GM18511 (cell line): ENCODE measurements at regions not wholly inside any gene's neighbourhood (a gene's known extent, or its start where the extent isn't known, plus 50 kb on each side); places are given as distances from the start of the nearest gene placed in this dataset.

Source experiments
- ATAC-seq: cut with Tn5 transposase; IDR thresholded peaks from one replicate; pipeline ENCODE4 v1.9.1; 2021; ENCODE audit warnings: mild to moderate bottlenecking, moderate library complexity; ENCODE audit not compliant: unreplicated experiment

- no peak for ATAC-seq
Measured at GRCh38 chr12:124448241-124448954, 119.0 kb downstream of the NCOR2 start.

- ATAC-seq = no peak
Measured at GRCh38 chr12:124446364-124446763, 121.0 kb downstream of the NCOR2 start.

DNA sequence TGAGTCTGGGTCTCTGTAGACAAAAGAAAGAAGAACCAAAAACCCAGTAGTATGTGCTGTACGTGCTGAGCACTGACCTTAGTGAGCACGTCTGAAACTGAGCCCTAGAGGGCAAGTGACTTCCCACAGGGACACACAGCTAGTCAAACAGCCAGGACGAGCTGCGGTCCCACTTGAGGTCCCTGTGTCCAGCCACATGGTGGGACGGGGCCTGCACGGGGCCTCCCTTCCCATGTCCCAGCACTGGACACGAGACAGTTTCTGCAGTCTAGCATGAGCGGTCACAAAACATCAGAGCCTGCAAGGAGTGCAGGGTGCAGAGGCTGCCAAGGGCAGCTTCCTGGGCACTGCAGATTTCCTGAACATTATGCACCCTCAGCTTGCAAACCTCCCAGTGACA, 121.6 kb downstream of the NCOR2 start:
- ATAC-seq = no peak

DNA sequence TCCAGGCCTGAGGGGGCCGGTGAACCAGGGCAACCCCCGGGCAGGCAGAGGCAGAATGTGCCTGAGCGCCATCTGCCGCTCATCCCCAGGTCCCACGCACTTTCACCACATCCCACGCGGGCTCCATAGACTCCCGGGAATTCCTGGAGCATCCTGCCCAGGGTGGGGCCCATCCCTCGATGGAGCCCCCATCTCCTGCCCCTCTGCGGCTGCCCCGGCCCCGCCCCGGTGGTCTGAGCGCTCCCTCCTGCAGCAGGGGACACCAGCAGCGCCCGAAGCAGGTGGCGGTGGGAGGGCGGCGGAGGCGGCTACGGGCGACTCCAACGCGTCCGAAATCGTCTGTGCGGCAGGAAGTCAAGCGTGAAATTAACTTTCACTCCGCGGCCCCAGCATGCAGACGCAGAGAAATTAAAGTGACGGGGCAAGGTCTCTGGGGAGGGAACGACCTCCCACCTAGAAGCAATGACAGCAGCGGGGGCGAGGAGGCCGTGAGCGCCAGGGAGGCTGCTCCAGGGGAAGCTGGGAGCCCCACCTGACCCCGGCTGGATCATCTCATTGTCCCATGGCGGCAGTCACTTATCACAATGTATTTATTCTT, 122.2 kb downstream of the NCOR2 start:
- no peak for ATAC-seq

DNA sequence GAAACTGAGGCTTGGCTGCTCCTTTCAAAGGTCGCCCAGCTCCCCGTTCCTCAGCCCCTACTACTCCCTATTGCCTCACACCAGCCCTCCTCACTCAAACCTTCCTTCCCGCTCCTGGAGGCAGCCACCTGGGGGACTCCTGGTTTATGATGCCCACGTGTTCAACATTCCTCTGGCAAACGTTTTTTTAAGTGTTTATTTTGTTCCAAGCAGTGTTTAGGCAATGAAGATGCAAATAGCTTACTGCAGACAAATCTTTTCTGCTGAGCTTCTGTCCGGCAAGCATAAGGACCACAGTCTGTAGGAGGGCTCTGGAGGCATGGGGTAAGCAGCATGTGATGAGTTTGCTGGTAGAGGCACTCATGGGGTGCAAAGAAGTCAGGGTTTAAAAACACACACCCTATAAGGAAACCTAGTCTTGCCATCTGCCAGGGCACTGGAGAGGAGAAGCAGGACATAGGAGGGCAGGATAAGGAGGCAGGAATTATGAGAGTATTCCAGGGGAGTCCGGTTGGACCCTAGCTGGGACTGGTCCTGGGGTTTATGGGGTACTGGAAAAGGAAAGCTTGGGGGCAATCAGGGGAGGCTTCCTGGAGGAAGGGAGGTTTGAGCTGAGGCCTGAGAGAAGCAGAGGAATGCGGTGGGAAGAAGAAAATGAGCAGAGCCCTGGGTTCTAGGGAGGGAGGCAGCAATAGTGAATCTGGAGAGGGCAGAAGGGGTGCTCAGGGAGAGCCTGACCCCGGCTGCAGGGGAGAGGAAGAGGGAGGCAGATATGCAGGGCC, 123.3 kb downstream of the NCOR2 start:
- ATAC-seq = no peak

GRCh38 chr12:124442772-124443445, 124.5 kb downstream of the NCOR2 start:
- ATAC-seq = no peak

DNA sequence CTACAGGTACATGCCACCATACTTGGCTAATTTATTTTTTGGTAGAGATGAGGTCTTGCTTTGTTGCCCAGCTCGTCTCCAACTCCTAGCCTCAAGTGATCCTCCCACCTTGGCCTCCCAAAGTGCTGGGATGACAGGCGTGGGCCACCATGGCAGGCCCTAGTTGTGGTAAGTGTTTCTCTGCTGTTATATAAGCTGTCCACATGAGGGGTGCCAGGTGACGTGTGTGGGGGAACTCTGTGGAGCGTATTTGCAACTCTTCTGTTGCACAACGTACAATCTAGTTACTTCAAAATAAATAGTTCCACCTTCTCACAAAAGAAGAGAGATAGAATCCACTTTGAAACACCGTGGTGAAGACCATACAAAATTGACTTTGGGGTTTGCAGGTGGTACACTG, 125.1 kb downstream of the NCOR2 start:
- ATAC-seq = no peak

DNA sequence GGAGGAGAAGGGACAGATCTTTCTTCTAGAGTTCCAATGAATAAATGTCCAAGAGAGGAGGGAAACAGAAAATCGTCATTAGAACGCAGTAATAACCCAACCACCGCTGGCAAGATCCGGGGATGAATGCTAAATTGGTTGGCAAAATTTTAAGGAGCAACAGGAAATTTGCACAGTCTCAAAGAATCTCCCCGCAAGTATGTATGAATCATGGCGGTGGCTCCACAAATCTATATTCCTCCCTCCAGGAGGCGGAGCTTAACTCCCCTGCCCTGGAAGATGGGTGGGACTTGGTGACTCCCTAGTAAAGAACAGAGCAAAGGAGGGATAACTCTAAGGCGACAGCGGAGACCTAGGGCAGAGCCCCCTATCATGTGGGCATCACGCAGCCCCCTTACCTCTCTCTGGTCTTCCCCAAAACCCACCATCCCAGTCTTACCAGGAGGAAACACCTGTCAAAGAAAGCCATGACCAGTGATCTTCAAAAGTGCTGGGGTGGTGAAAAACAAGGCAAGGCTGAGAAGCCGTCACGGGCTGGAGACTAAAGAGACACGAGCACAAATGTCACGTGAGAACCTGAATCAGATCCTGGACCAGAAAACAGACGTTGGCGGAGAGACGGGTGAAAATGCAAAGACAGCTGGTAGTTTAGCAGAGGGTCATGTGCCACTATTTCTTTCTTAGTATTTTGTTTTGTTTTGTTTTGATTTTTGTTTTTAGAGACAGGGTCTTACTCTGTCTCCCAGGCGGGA, 125.8 kb downstream of the NCOR2 start:
- no peak for ATAC-seq

- no peak for ATAC-seq
Measured at GRCh38 chr12:124440841-124441381, 126.5 kb downstream of the NCOR2 start.

GRCh38 chr12:124440031-124440626, 127.3 kb downstream of the NCOR2 start:
- no peak for ATAC-seq

DNA sequence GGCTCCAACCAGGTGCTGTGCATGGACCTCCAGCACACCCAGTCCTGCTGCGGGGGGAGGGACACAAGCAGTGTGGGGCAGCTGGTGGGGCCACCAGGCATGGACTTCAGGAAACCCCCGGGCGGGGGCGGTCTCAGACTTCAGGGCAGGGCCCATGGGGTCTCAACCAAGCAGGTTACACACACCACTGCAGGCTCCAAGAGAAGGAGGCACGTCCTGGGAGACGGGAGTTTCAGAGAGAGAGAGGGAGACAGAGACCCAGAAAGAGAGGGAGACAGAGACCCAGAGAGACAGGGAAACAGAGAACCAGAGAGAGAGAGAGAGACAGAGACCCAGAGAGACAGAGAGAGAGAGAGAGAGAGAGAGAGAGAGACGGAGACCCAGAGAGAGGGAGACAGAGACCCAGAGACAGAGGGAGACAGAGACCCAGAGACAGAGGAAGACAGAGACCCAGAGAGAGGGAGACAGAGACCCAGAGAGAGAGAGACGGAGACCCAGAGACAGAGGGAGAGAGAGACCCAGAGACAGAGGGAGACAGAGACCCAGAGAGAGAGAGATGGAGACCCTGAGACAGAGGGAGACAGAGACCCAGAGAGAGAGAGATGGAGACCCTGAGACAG, 128.9 kb downstream of the NCOR2 start:
- ATAC-seq = no peak

GRCh38 chr12:124437617-124438436, 129.6 kb downstream of the NCOR2 start:
- no peak for ATAC-seq

- no peak for ATAC-seq
Measured at GRCh38 chr12:124437121-124437520, 130.3 kb downstream of the NCOR2 start.

GRCh38 chr12:124436366-124436765, 131.0 kb downstream of the NCOR2 start:
- ATAC-seq = no peak

DNA sequence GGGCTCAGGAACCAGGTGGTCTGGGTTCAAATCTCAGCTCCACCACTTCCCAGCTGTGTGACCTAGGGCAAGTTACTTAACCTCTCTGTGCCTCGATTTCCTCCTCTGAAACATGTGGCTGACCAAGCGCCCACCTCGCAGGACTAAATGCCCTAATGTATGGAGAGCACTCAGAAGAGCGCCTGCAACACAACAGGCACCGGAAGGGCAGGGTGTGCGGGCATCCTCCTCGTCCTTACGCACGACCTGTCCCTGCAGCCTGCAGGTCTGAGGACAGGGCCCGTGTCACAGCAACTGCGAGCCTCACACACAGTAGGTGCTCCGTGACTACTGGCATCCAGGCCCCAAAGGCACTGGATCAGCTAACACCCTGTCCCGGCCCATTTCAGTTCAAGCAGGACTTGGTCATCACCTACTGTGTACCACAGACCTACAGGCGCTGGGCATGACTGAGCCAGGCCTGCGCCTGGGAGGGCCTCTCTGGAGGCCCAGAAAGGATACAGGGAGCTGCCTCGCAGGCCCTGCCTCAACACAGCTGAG, 131.5 kb downstream of the NCOR2 start:
- ATAC-seq = no peak

DNA sequence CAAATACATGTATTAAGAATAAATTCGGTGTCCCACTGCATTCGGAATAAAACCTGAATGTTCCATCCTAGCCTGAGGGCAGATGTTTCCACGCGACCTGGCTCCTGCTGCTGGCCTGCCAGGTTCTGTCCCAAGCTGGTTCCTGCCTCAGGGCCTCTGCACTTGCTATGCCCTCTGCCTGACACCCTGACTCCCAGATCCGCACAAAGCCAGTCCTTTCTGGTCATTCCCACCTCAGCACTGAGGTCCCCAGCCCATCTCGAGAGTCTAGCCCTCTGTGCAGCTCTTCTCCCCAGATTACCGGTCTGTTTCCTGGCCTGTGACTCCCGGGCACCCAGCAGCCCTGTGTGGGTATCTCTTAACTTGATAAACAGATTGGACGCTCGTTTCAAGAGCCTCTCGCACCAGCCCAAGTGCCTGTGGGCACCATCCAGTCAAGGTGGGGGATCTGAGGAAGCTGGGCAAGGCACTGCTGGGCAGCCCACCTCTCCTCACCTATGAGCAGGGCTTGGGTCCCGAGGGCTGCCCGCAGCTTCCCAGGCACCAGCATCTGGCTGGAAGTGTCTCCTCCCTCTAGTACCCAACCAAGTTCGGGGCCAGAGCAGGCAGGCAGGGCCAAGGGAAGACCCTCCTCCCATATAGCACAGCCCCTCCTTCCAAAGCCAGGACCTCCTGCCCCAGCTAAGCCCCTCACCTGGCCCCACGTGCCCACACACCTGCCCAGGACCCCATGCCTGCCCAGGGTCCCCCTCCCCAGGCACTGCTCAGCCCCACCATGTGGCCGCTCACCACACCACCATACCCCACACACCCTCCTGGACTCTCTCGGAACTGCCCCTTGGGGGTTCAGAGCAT, 132.2 kb downstream of the NCOR2 start:
- ATAC-seq = no peak

DNA sequence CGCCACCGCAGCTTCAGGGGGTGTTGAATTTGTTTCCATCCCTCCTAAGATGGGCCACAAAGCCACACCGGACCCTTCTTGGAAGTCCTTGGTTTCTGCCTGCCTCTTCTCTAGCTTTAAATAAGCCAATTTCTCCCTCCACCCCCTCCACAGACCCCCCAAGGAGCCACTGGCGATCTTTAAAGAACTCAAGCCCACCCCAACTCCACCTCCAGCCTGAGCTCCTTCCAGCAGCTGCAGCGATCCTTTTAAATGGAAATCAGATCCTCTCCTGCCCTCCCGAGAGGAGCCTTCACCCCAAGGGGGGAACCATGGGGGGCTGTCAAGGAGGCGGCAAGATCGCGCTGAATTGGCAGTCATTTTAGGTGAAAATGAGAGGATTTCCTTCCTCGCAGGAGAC, 133.1 kb downstream of the NCOR2 start:
- no peak for ATAC-seq

DNA sequence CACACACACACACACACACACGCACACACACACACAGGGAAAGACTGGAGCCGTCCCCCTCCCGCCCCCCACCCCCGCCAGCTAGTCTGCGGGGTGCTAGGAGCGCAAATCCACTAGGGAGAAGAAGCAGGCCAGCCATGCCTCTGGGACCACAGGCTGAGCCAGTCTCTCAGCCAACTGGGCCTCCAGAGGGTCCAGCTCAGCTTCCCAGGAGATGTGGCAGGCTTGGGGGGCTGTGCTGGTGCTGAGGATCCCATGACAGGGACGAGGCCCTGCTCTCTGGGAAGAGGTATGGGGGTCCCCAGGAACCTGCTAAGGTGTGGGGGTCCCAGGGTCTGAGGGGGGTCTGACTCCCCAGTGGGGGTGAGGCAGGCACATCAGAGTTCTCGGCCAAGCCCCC, 133.5 kb downstream of the NCOR2 start:
- ATAC-seq = no peak
